Endothelial cell of umbilical vein (primary cell): ENCODE measurements at regions not wholly inside any gene's neighbourhood (a gene's known extent, or its start where the extent isn't known, plus 50 kb on each side); places are given as distances from the start of the nearest gene placed in this dataset.

Experiments
- BruUV-seq: library from RNA; stranded (reverse); fragments of 400-500 nt; replicated peaks from 2 replicates; lab custom pipeline; 2021; lab: Mats Ljungman, UMichigan
- CTCF ChIA-PET: fragments of 300-600, 350-600 bp; sonication (Branson Sonifier 250); formaldehyde crosslinking; loops from one replicate; lab custom pipeline; 2021; ENCODE audit warnings: antibody characterized with exemption, inconsistent platforms; lab: Charles Lee
- POLR2A ChIA-PET: fragments of 300-600, 350-600 bp; sonication (Branson Sonifier 250); formaldehyde crosslinking; loops from one replicate; lab custom pipeline; 2021; ENCODE audit warnings: antibody characterized with exemption, inconsistent platforms; lab: Charles Lee
- DNase-seq: peaks from one replicate; pipeline ENCODE4 v3.0.0-alpha.2; 2011; ENCODE audit warnings: low read depth, low spot score
- FAIRE-seq: peaks from 2 replicates; lab custom pipeline; 2011; peaks lifted over from hg19 to GRCh38; lab: Jason Lieb, UNC
- H2AFZ ChIP-seq: 2 replicates; pipeline ENCODE4 v1.6.0; 2012; ENCODE audit warnings: low read depth, low read length, control low read depth, inconsistent platforms
- H3K27ac ChIP-seq: 2 replicates; pipeline ENCODE4 v1.5.1; 2011; ENCODE audit warnings: low read depth, mild to moderate bottlenecking, control low read depth, low read length, moderate library complexity; ENCODE audit not compliant: insufficient read depth
- H3K27me3 ChIP-seq, 2 experiments: 2 replicates each; pipeline versions ENCODE4 v1.6.0 to v1.6.1; 2011; ENCODE audit warnings: low read length in 2 of 2, mixed read lengths in 1 of 2; ENCODE audit not compliant: control insufficient read depth in 2 of 2, insufficient read depth in 2 of 2
- H3K36me3 ChIP-seq, 2 experiments: 2 replicates in 1 of 2; 3 replicates in 1 of 2; pipeline ENCODE4 v1.5.1; 2011; ENCODE audit warnings: low read length in 2 of 2, mild to moderate bottlenecking in 1 of 2, moderate library complexity in 1 of 2; ENCODE audit not compliant: control insufficient read depth in 2 of 2, insufficient read depth in 2 of 2; ENCODE audit errors: extremely low read depth in 1 of 2
- H3K4me1 ChIP-seq: 3 replicates; pipeline ENCODE4 v1.5.1; 2011; ENCODE audit warnings: mild to moderate bottlenecking, low read length; ENCODE audit not compliant: control insufficient read depth, insufficient read depth; ENCODE audit errors: extremely low read depth
- H3K4me2 ChIP-seq: 2 replicates; pipeline ENCODE4 v1.6.1; 2011; ENCODE audit warnings: low read length, control low read depth, mixed read lengths; ENCODE audit not compliant: insufficient read depth
- H3K4me3 ChIP-seq, 3 experiments: fragments of 200-600 bp in 1 of 3; sonication (generic), shearing (Covaris generic) in 1 of 3; replicated peaks in 1 of 3; 2 replicates each; pipeline ENCODE4 v1.5.1; 2011 to 2016; ENCODE audit warnings: control low read depth in 3 of 3, low read length in 3 of 3, mild to moderate bottlenecking in 2 of 3, inconsistent platforms in 1 of 3, low read depth in 1 of 3, moderate library complexity in 1 of 3; ENCODE audit not compliant: insufficient read depth in 1 of 3
- H3K79me2 ChIP-seq: 2 replicates; pipeline ENCODE4 v1.6.0; 2012; ENCODE audit warnings: low read length, inconsistent platforms; ENCODE audit not compliant: control insufficient read depth, insufficient read depth
- H3K9ac ChIP-seq: replicated peaks from 2 replicates; pipeline ENCODE3; 2011; ENCODE audit warnings: low read length, control low read depth; ENCODE audit not compliant: insufficient read depth; ENCODE audit errors: extremely low read depth
- H3K9me1 ChIP-seq: replicated peaks from 3 replicates; pipeline ENCODE4 v1.6.0; 2011; ENCODE audit warnings: mild to moderate bottlenecking, low read length; ENCODE audit not compliant: control insufficient read depth, insufficient read depth; ENCODE audit errors: extremely low read depth
- H3K9me3 ChIP-seq: replicated peaks from 2 replicates; pipeline ENCODE4 v1.5.1; 2012; ENCODE audit warnings: low read length, inconsistent platforms; ENCODE audit not compliant: control insufficient read depth, insufficient read depth
- H4K20me1 ChIP-seq: replicated peaks from 2 replicates; pipeline ENCODE3; 2011; ENCODE audit warnings: mild to moderate bottlenecking, low read length; ENCODE audit not compliant: control insufficient read depth, insufficient read depth; ENCODE audit errors: extremely low read depth
- CTCF ChIP-seq, 2 donors: IDR thresholded peaks; 1 replicate in 1 of 2; 2 replicates in 1 of 2; pipeline ENCODE4 v1.5.1; 2011; ENCODE audit warnings: low read length in 2 of 2, mild to moderate bottlenecking in 2 of 2, moderate library complexity in 2 of 2, control low read depth in 1 of 2, inconsistent platforms in 1 of 2, low read depth in 1 of 2; ENCODE audit not compliant: insufficient read depth in 1 of 2; ENCODE audit errors: extremely low read depth in 1 of 2
- EZH2 ChIP-seq: IDR thresholded peaks from 2 replicates; pipeline ENCODE4 v1.6.1; 2012; ENCODE audit warnings: borderline replicate concordance, low read depth, mild to moderate bottlenecking, moderate library complexity, low read length, inconsistent platforms; ENCODE audit not compliant: severe bottlenecking
- FOS ChIP-seq: IDR thresholded peaks from 2 replicates; pipeline ENCODE4 v1.6.1; 2011; ENCODE audit warnings: mild to moderate bottlenecking, low read length, moderate library complexity, borderline replicate concordance; ENCODE audit not compliant: insufficient read depth
- GATA2 ChIP-seq: IDR thresholded peaks from 2 replicates; pipeline ENCODE4 v1.7.0; 2011; ENCODE audit warnings: low read depth, mild to moderate bottlenecking, moderate library complexity, mixed read lengths, low read length; ENCODE audit not compliant: insufficient read length, insufficient read depth
- JUN ChIP-seq: IDR thresholded peaks from 2 replicates; pipeline ENCODE4 v1.6.1; 2011; ENCODE audit warnings: borderline replicate concordance, low read depth; ENCODE audit not compliant: insufficient read length, insufficient read depth
- MAX ChIP-seq: IDR thresholded peaks from 2 replicates; pipeline ENCODE4 v1.6.1; 2011; ENCODE audit not compliant: insufficient read depth, insufficient read length
- MYC ChIP-seq: IDR thresholded peaks from one replicate; pipeline ENCODE4 v1.6.1; 2011; ENCODE audit warnings: mild to moderate bottlenecking, low read depth, low read length
- POLR2A ChIP-seq: IDR thresholded peaks from 2 replicates; pipeline ENCODE4 v1.6.1; 2012; ENCODE audit warnings: low read depth, mild to moderate bottlenecking, control low read depth, low read length
- POLR2AphosphoS5 ChIP-seq: IDR thresholded peaks from 2 replicates; pipeline ENCODE4 v1.6.1; 2012; ENCODE audit warnings: low read depth, mild to moderate bottlenecking, control low read depth, low read length, moderate library complexity; ENCODE audit not compliant: insufficient read depth
- dilution Hi-C: fragments of 300-500 bp; cut with MboI; formaldehyde crosslinking; loops from one replicate; pipeline ENCODE4 v1.15.0; 2019; ENCODE audit warnings: low sequenced_read_pairs; ENCODE audit not compliant: extremely low pct_ligation_motif_present
- intact Hi-C: fragments of 100-400 bp; cut with micrococcal nuclease; formaldehyde crosslinking; loops from one replicate; pipeline ENCODE4 v1.10.0; 2022

- Histone ChIP-seq H3K4me2 (no peak overlapping the region), H2AFZ (no peak overlapping the region), H3K9me3 (no peaks in the 10 kb centered on the region), H3K27ac (no peak overlapping the region), H3K9me1 (no peaks in the 10 kb centered on the region), H3K9ac (no peak overlapping the region), H4K20me1 (no peaks in the 10 kb centered on the region), H3K4me3 (no peak overlapping the region), H3K79me2 (no peaks in the 10 kb centered on the region), H3K36me3 (no peaks in the 10 kb centered on the region), H3K27me3 (no peaks in the 10 kb centered on the region), H3K4me1 (no peaks in the 10 kb centered on the region)
- BruUV-seq, result no TSS peak
- dilution Hi-C loops (no loop called here), intact Hi-C loops (loop anchor here (10.0 kb wide), 1 partner anchor 180 kb away; no protein-coding TSS in a partner anchor)
- TF ChIP-seq CTCF (IDR thresholded peaks at IDR 0.05; ENCODE audit: extremely low read depth in 1 of 2, insufficient read depth in 1 of 2, low read depth in 1 of 2, low read length in 2 of 2) (no peak), GATA2 (no peak), MAX (no peak), MYC (no peak), POLR2AphosphoS5 (no peak), EZH2 (no peak), FOS (no peak), POLR2A (no peak), JUN (no peak)
- POLR2A ChIA-PET, result no interaction called here
- DNase-seq (no peak), FAIRE-seq (no peak)
- CTCF ChIA-PET, result interaction anchor here (1.2 to 2.8 kb wide), 3 partner anchors 10 to 820 kb away, joined by 3 to 10 read pairs (median 3); no protein-coding TSS in a partner anchor
Measured at GRCh38 chr11:87724358-87724757, 450.9 kb downstream of the RAB38 start.
